HG02938 (cell line): ENCODE measurements at regions not wholly inside any gene's neighbourhood (a gene's known extent, or its start where the extent isn't known, plus 50 kb on each side); places are given as distances from the start of the nearest gene placed in this dataset.
A peak's percentile ranks its signal among the peaks of the same experiment; 100 is the strongest.

ENCODE experiments used
- ATAC-seq: cut with Tn5 transposase; IDR thresholded peaks from one replicate; pipeline ENCODE4 v1.9.1; 2021; ENCODE audit warnings: mild to moderate bottlenecking, moderate library complexity; ENCODE audit not compliant: unreplicated experiment

- peak; percentile 56 for ATAC-seq
These were observed 148.4 kb upstream of the USP9Y start for GRCh38 chrY:12552471-12553283.

GRCh38 chrY:12553909-12554308 lies 147.1 kb upstream of the USP9Y start:
- ATAC-seq = no peak

- no peak for ATAC-seq
These were observed 146.0 kb upstream of the USP9Y start for GRCh38 chrY:12555005-12555404.

GRCh38 chrY:12559007-12559406 lies 142.0 kb upstream of the USP9Y start:
- ATAC-seq = no peak

- ATAC-seq = no peak
These were observed 124.8 kb upstream of the USP9Y start for GRCh38 chrY:12576278-12576677.

- ATAC-seq = no peak
These were observed 107.4 kb upstream of the USP9Y start for GRCh38 chrY:12593532-12594216.

- ATAC-seq = no peak
These were observed 102.2 kb upstream of the USP9Y start for GRCh38 chrY:12598783-12599182.

GRCh38 chrY:12605426-12605825 lies 95.6 kb upstream of the USP9Y start:
- no peak for ATAC-seq

- no peak for ATAC-seq
These were observed 90.2 kb upstream of the USP9Y start for GRCh38 chrY:12610861-12611260.

GRCh38 chrY:12615733-12616446 lies 85.1 kb upstream of the USP9Y start:
- no peak for ATAC-seq

- ATAC-seq = no peak
These were observed 79.5 kb upstream of the USP9Y start for GRCh38 chrY:12621454-12622081.

- no peak for ATAC-seq
These were observed 77.8 kb upstream of the USP9Y start for GRCh38 chrY:12623204-12623603.

GRCh38 chrY:12642986-12643385 lies 58.0 kb upstream of the USP9Y start:
- no peak for ATAC-seq

GRCh38 chrY:12643693-12644348 lies 57.2 kb upstream of the USP9Y start:
- no peak for ATAC-seq

- no peak for ATAC-seq
These were observed 49.9 kb upstream of the USP9Y start for GRCh38 chrY:12651095-12651494.
